ENCODE measurements at regions not wholly inside any gene's neighbourhood (a gene's known extent, or its start where the extent isn't known, plus 50 kb on each side); places are given as distances from the start of the nearest gene placed in this dataset.

GRCh38 chr1:215488850-215489249 lies 78.3 kb upstream of the KCTD3 start:
- Histone ChIP-seq H3K4me1 (ENCODE audit: control insufficient read depth, insufficient read depth, low read length) (no peaks in the 10 kb centered on the region), H3K79me2 (ENCODE audit: control insufficient read depth, insufficient read depth, low read length) (no peaks in the 10 kb centered on the region), H3K27me3 (replicated peaks in 1 of 2; ENCODE audit: control insufficient read depth in 2 of 2, insufficient read depth in 2 of 2, low read length in 1 of 2) (no peaks in the 10 kb centered on the region), H2AFZ (ENCODE audit: control insufficient read depth, low read depth, low read length) (no peak overlapping the region), H3K36me3 (ENCODE audit: control insufficient read depth in 2 of 2, insufficient read depth in 2 of 2, low read length in 1 of 2) (no peaks in the 10 kb centered on the region), H3K4me3 (no peak overlapping the region), H4K20me1 (ENCODE audit: control insufficient read depth, insufficient read depth) (no peaks in the 10 kb centered on the region), H3K27ac (ENCODE audit: control insufficient read depth, insufficient read depth) (no peak overlapping the region), H3K4me2 (ENCODE audit: control insufficient read depth, insufficient read depth) (no peak overlapping the region), H3K9ac (ENCODE audit: control insufficient read depth, insufficient read depth, low read length) (no peak overlapping the region), H3K9me3 (replicated peaks; ENCODE audit: control insufficient read depth, insufficient read depth, low read length) (no peaks in the 10 kb centered on the region; the same call in 2 of the 3 replicates)
- in situ Hi-C loops (cut with MboI): no loop called here
- POLR2A ChIA-PET: no interaction called here
- SMC1A ChIA-PET (ENCODE audit: uncharacterized antibody, unreplicated experiment): no interaction called here
- no peak for DNase-seq (ENCODE audit: low read depth, low spot score)
- no peak for TF ChIP-seq NBN (IDR thresholded peaks at IDR 0.05)
- no peak for FAIRE-seq
- intact Hi-C loops (cut with micrococcal nuclease; ENCODE audit: unreplicated experiment): no loop called here
- RAD21 ChIA-PET (ENCODE audit: unreplicated experiment): no interaction called here
- CTCF ChIA-PET: interaction anchor here (0.8 kb wide), 1 partner anchor 38 kb away, joined by 5 read pairs; no protein-coding TSS in a partner anchor
- no TSS peak for BruUV-seq (replicated peaks)
- no peak for ATAC-seq
- 6% methylated on average over 1 of the region's 1 CpG for WGBS (ENCODE audit: insufficient coverage, insufficient replicate concordance, low lambda C conversion rate, missing lambda C conversion rate)

GRCh38 chr1:215489771-215490565 lies 77.1 kb upstream of the KCTD3 start:
- Histone ChIP-seq H3K27ac (ENCODE audit: control insufficient read depth, insufficient read depth) (no peak overlapping the region), H3K9ac (ENCODE audit: control insufficient read depth, insufficient read depth, low read length) (no peak overlapping the region), H3K9me3 (replicated peaks; ENCODE audit: control insufficient read depth, insufficient read depth, low read length) (no peaks in the 10 kb centered on the region; the same call in 2 of the 3 replicates), H3K36me3 (ENCODE audit: control insufficient read depth in 2 of 2, insufficient read depth in 2 of 2, low read length in 1 of 2) (no peaks in the 10 kb centered on the region), H3K4me3 (no peak overlapping the region), H3K79me2 (ENCODE audit: control insufficient read depth, insufficient read depth, low read length) (no peaks in the 10 kb centered on the region), H4K20me1 (ENCODE audit: control insufficient read depth, insufficient read depth) (no peaks in the 10 kb centered on the region), H3K4me1 (ENCODE audit: control insufficient read depth, insufficient read depth, low read length) (no peaks in the 10 kb centered on the region), H3K27me3 (replicated peaks in 1 of 2; ENCODE audit: control insufficient read depth in 2 of 2, insufficient read depth in 2 of 2, low read length in 1 of 2) (no peaks in the 10 kb centered on the region), H2AFZ (ENCODE audit: control insufficient read depth, low read depth, low read length) (no peak overlapping the region), H3K4me2 (ENCODE audit: control insufficient read depth, insufficient read depth) (no peak overlapping the region)
- ChIA-PET SMC1A (ENCODE audit: uncharacterized antibody, unreplicated experiment) (no interaction called here), RAD21 (ENCODE audit: unreplicated experiment) (no interaction called here), CTCF (interaction anchor here (0.8 kb wide), 1 partner anchor 37 kb away, joined by 5 read pairs; no protein-coding TSS in a partner anchor), POLR2A (no interaction called here)
- no TSS peak for BruUV-seq (replicated peaks)
- ATAC-seq (no peak), DNase-seq (ENCODE audit: low read depth, low spot score) (no peak), FAIRE-seq (no peak)
- 12% methylated on average over 3 of the region's 3 CpGs for WGBS (ENCODE audit: insufficient coverage, insufficient replicate concordance, low lambda C conversion rate, missing lambda C conversion rate)
- intact Hi-C loops (cut with micrococcal nuclease; ENCODE audit: unreplicated experiment): no loop called here
- in situ Hi-C loops (cut with MboI): no loop called here
- TF ChIP-seq PML (IDR thresholded peaks at IDR 0.05; ENCODE audit: low read length): no peak
- TF ChIP-seq SP1 (IDR thresholded peaks at IDR 0.05; ENCODE audit: low read depth, low read length): no peak
- TF ChIP-seq CHD4 (IDR thresholded peaks at IDR 0.05): no peak
- TF ChIP-seq ZNF217 (IDR thresholded peaks at IDR 0.05): no peak
- no peak for TF ChIP-seq SUPT20H (IDR thresholded peaks at IDR 0.05; ENCODE audit: borderline replicate concordance, control insufficient read depth, low read depth, low read length)
- no peak for TF ChIP-seq YBX1 (IDR thresholded peaks at IDR 0.05)
- TF ChIP-seq STAT1 (conservative IDR thresholded peaks at IDR 0.05): no peak
- no peak for TF ChIP-seq MLLT1 (IDR thresholded peaks at IDR 0.05)
- TF ChIP-seq E2F4 (IDR thresholded peaks at IDR 0.05; ENCODE audit: low read depth, low read length): no peak
- TF ChIP-seq, protein P1, sequence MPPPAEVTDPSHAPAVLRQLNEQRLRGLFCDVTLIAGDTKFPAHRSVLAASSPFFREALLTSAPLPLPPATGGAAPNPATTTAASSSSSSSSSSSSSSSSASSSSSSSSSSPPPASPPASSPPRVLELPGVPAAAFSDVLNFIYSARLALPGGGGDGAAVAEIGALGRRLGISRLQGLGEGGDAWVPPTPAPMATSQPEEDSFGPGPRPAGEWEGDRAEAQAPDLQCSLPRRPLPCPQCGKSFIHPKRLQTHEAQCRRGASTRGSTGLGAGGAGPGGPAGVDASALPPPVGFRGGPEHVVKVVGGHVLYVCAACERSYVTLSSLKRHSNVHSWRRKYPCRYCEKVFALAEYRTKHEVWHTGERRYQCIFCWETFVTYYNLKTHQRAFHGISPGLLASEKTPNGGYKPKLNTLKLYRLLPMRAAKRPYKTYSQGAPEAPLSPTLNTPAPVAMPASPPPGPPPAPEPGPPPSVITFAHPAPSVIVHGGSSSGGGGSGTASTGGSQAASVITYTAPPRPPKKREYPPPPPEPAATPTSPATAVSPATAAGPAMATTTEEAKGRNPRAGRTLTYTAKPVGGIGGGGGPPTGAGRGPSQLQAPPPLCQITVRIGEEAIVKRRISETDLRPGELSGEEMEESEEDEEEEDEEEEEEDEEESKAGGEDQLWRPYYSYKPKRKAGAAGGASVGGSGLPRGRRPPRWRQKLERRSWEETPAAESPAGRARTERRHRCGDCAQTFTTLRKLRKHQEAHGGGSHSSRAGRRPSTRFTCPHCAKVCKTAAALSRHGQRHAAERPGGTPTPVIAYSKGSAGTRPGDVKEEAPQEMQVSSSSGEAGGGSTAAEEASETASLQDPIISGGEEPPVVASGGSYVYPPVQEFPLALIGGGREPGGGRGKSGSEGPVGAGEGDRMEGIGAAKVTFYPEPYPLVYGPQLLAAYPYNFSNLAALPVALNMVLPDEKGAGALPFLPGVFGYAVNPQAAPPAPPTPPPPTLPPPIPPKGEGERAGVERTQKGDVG (CRISPR knock-in tag; IDR thresholded peaks at IDR 0.05): no peak
- TF ChIP-seq PAX8 (IDR thresholded peaks at IDR 0.05): no peak
